T1000 (cell line): ENCODE measurements at regions not wholly inside any gene's neighbourhood (a gene's known extent, or its start where the extent isn't known, plus 50 kb on each side); places are given as distances from the start of the nearest gene placed in this dataset.
"Not testable (repeated sequence)": the region's sequence is repeated elsewhere in the genome, so short reads cannot be mapped to it uniquely, and the experiment has no call there.

Experiments
- DNase-seq: peaks from one replicate; lab custom pipeline; 2025; ENCODE audit warnings: mixed read lengths; lab: John Stamatoyannopoulos, UW

GRCh38 chr10:42367532-42368230 lies 270.7 kb downstream of the ZNF33B start:
- peak; percentile 82 for DNase-seq

GRCh38 chr10:42351745-42352144 lies 286.6 kb downstream of the ZNF33B start:
- DNase-seq: no peak

DNA sequence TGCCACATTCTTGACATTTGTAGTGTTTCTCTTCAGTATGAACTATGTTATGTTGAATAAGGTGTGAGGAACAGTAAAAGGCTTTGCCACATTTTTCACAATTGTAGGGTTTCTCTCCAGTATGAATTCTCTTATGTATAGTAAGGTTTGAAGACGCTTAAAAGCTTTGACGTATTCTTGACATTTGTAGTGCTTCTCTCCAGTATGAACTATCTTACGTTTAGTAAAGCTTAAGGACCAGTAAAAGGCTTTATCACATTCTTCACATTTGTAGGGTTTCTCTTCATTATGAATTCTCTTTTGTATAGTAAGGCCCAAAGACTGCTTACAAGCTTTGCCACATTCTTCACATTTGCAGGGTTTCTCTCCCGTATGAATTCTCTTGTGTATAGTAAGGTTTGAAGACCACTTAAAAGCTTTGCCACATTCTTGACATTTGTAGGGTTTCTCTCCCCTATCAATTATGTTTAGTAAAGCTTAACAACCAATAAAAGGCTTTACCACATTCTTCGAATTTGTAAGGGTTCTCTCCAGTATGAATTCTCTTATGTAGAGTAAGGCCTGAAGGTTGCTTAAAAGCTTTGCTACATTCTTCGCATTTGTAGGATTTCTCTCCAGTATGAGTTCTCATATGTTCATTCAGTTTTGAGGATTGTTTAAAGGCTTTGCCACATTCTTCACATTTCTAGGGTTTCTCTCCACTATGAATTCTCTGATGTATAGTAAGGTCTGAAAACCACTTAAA lies 301.6 kb downstream of the ZNF33B start:
- not testable (repeated sequence) for DNase-seq

GRCh38 chr10:42335653-42336296 lies 302.6 kb downstream of the ZNF33B start:
- DNase-seq: not testable (repeated sequence)

DNA sequence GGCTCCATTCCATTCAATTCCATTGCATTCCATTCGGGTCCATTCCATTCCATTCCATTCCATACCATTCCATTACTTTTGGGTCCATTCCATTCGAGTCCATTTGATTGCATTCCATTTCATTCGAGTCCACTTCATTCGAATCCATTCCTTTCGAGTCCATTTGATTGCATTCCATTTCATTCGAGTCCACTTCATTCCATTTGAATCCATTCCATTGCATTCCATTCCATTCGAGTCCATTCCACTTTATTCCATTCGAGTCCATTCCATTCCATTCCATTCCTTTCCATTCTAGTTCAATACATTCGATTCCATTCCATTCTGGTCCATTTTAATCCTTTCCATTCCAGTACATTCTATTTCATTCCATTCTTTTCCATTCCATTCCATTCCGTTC lies 334.0 kb downstream of the ZNF33B start:
- no peak for DNase-seq

- DNase-seq: not testable (repeated sequence)
Measured at GRCh38 chr10:42281896-42282295, 356.5 kb downstream of the ZNF33B start.

- DNase-seq: not testable (repeated sequence)
Measured at GRCh38 chr10:42269788-42270187, 368.6 kb downstream of the ZNF33B start.

- DNase-seq: not testable (repeated sequence)
Measured at GRCh38 chr10:42263259-42263658, 375.1 kb downstream of the ZNF33B start.

DNA sequence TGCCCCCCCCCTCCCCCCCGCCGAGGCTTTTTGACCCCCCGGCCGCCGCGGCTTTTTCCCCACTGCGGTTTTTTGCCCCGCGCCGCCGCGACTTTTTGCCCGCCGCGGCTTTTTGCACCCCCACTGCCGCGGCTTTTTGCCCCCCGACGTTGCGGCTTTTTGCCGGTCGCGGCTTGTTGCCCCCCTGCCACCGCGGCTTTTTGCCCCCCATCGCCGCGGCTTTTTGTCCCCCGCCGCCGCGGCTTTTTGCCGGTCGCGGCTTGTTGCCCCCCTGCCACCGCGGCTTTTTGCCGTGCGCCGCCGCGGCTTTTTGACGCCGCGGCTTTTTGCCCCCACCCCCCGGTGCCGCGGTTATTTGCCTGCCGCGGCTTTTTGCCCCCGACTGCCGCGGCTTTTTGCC lies 395.4 kb downstream of the ZNF33B start:
- DNase-seq: not testable (repeated sequence)

GRCh38 chr10:42242135-42242805 lies 396.1 kb downstream of the ZNF33B start:
- no peak for DNase-seq

DNA sequence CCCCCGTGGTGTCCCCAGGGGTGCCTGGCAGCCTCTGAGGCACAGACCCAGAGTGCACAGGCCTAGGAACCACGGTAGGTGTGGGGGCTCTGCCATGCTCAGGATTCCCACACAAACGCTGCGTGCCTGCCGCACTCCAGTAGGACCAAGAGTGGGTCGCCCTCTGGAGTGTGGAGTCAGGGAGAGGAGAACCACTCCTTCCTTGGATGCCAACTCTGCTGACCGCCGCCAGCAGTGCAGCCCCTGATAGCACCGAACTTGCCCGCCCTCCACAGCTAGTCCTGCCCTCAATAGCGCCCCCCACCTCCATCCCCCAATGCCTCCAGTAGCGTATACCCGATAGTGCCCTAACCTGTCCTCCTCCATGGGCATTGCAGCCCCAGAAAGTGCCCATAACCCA lies 402.0 kb downstream of the ZNF33B start:
- DNase-seq: not testable (repeated sequence)

DNA sequence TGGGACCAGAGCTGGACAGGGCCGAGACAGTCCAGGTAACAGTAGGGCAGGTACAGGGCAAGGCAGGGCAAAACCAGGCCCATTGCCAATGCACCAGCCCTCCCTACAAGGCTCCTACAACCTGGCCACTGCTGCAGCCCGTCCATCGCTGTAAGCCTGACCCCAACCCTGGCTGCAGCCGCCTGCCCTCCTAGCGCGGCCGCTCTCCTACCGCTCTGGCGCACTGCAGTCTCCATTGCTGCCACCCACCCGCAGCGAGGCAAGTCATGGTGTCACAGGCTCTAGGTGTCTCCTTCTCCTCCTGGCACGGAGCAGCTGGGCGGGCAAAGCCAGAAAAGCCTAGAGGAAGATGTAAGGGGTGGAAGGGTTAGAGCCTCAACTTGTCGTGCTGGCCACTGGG lies 402.6 kb downstream of the ZNF33B start:
- DNase-seq: not testable (repeated sequence)

GRCh38 chr10:42235241-42235640 lies 403.1 kb downstream of the ZNF33B start:
- not testable (repeated sequence) for DNase-seq

GRCh38 chr10:42234506-42234905 lies 403.9 kb downstream of the ZNF33B start:
- DNase-seq: not testable (repeated sequence)

DNA sequence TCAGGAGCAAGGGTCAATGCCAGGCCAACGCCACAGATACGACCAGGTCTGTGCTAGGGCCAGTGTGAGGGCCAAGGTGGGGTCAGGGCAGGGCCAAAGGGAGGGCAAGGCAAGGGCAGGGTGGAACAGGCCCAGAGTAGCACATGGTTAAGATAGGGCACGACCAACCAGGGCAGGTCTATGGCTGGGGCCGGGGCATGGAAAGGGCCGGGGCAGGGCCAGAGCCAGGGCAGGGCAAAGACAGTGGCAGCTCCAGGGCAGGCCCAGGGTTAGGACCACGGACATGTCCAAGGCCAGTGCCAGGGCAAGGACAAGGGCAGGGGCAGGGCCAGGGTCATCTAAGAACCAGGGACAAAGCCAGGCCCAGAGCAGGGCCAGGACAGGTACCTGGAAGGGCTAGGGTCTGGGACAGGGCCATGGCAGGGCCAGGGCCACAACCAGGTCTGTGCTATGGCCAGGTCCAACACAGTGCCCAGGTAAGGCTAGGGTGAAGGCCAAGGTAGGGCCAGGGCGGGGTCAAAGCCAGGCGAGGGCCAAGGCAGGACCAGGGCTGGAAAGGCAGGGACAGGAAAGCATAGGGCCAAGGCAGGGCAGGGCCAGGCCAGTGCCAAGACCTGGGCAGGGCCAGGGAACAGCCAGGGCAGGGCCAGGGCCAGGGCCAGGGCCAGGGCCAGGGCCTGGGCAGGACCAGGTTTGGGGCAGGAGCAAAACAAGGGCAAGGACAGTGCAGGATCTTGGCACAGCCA lies 404.7 kb downstream of the ZNF33B start:
- DNase-seq: not testable (repeated sequence)

- not testable (repeated sequence) for DNase-seq
Measured at GRCh38 chr10:42232955-42233354, 405.4 kb downstream of the ZNF33B start.

DNA sequence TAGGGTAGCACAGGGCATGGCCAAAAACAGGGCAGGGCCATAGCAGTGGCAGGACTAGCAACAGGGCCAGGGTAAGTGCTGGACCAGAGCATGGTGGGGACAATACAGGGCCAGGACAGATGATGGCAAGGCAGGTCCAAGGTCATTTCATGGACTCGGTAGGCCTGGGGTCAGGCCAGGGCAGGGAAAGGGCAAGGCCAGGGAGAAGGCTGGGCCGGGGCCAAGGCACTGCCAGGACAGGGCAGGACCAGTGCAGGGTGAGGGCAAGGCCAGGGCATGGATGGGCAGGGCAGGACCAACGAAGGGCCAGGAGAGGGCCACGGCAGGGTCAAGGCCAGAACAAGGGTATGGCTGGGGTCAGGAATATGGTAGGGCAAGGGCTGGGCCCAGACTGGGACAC lies 407.6 kb downstream of the ZNF33B start:
- DNase-seq: not testable (repeated sequence)

- DNase-seq: not testable (repeated sequence)
Measured at GRCh38 chr10:42230115-42230514, 408.3 kb downstream of the ZNF33B start.

GRCh38 chr10:42227859-42228258 lies 410.5 kb downstream of the ZNF33B start:
- not testable (repeated sequence) for DNase-seq

DNA sequence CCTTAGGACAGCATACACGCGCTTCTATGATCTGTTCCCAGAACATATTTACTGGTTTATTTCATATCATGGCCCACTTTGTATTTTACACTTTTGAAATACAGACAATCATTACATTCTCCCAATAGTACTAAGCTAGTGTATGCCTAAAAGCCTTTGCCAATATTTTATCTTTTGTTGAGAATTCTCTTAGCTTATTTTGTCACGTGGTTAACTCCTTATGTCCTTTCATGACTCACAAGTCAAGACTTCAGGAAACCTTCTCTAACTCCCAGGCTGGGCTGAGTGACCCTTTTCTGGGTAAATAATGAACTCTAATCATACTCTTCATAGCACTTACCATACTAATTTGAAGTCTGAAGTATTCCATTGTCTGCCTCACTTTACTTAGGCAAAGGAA lies 444.8 kb downstream of the ZNF33B start:
- DNase-seq: not testable (repeated sequence)

GRCh38 chr10:42192450-42192849 lies 445.9 kb downstream of the ZNF33B start:
- DNase-seq: not testable (repeated sequence)
